PC-9 (cell line): ENCODE measurements at regions not wholly inside any gene's neighbourhood (a gene's known extent, or its start where the extent isn't known, plus 50 kb on each side); places are given as distances from the start of the nearest gene placed in this dataset.
A peak's percentile ranks its signal among the peaks of the same experiment; 100 is the strongest.

Source experiments
- BruUV-seq: library from RNA; stranded (reverse); fragments of 400-500 nt; replicated peaks from 2 replicates; lab custom pipeline; 2021; lab: Mats Ljungman, UMichigan
- CTCF ChIA-PET: fragments of 300-600 bp; sonication (Branson Sonifier 250); formaldehyde crosslinking; loops from one replicate; lab custom pipeline; 2022; ENCODE audit warnings: antibody characterized with exemption; lab: Charles Lee
- POLR2A ChIA-PET: fragments of 300-600 bp; sonication (Branson Sonifier 250); formaldehyde crosslinking; loops from one replicate; lab custom pipeline; 2022; ENCODE audit warnings: antibody characterized with exemption; ENCODE audit not compliant: unreplicated experiment; lab: Charles Lee
- DNase-seq, 2 experiments: peaks; one replicate each; pipeline versions ENCODE4 v3.0.0 to v3.0.0-alpha.2; 2015 to 2022; ENCODE audit warnings: mixed read lengths in 1 of 2
- H2AFZ ChIP-seq: fragments of 200-600 bp; sonication (generic); 2 replicates; pipeline ENCODE4 v1.8.1; 2017; ENCODE audit warnings: antibody characterized with exemption
- H3F3A ChIP-seq: fragments of 200-600 bp; sonication (generic); 2 replicates; pipeline ENCODE4 v1.8.1; 2017; ENCODE audit warnings: antibody characterized with exemption, mild to moderate bottlenecking, low read depth; ENCODE audit not compliant: insufficient read depth
- H3K27ac ChIP-seq: fragments of 200-600 bp; sonication (generic); 2 replicates; pipeline ENCODE4 v1.6.1; 2016; ENCODE audit warnings: mixed run types
- H3K27me3 ChIP-seq: fragments of 200-600 bp; sonication (generic); 2 replicates; pipeline ENCODE4 v1.6.1; 2016; ENCODE audit warnings: low read depth, mixed run types; ENCODE audit not compliant: insufficient read depth
- H3K36me3 ChIP-seq: fragments of 200-600 bp; sonication (generic); 2 replicates; pipeline ENCODE4 v1.6.1; 2016; ENCODE audit warnings: low read depth, mixed run types
- H3K4me1 ChIP-seq: fragments of 200-600 bp; sonication (generic); replicated peaks from 2 replicates; pipeline ENCODE4 v1.6.1; 2016; ENCODE audit warnings: mixed run types; ENCODE audit not compliant: insufficient read depth
- H3K4me2 ChIP-seq: fragments of 200-600 bp; sonication (generic); 2 replicates; pipeline ENCODE4 v1.6.1; 2017; ENCODE audit warnings: mixed run types
- H3K4me3 ChIP-seq: fragments of 200-600 bp; sonication (generic); 2 replicates; pipeline ENCODE4 v1.6.1; 2016; ENCODE audit warnings: mixed run types
- H3K79me2 ChIP-seq: fragments of 200-600 bp; sonication (generic); 2 replicates; pipeline ENCODE4 v1.6.1; 2017; ENCODE audit warnings: low read depth, mixed run types
- H3K9me2 ChIP-seq: fragments of 200-600 bp; sonication (generic); 2 replicates; pipeline ENCODE4 v1.8.1; 2017; ENCODE audit warnings: mild to moderate bottlenecking; ENCODE audit not compliant: insufficient read depth
- H3K9me3 ChIP-seq: fragments of 200-600 bp; sonication (generic); 2 replicates; pipeline ENCODE4 v1.8.1; 2016; ENCODE audit warnings: low read depth; ENCODE audit not compliant: insufficient read depth
- H4K20me1 ChIP-seq: fragments of 200-600 bp; sonication (generic); 2 replicates; pipeline ENCODE4 v1.8.1; 2017; ENCODE audit not compliant: insufficient read depth
- CTCF ChIP-seq: fragments of 200-600 bp; sonication (generic); conservative IDR thresholded peaks from 2 replicates; pipeline ENCODE4 v1.6.1; 2017; ENCODE audit warnings: mixed run types, antibody characterized with exemption, mild to moderate bottlenecking, moderate library complexity
- EZH2 ChIP-seq: fragments of 200-600 bp; sonication (generic); IDR thresholded peaks from 2 replicates; pipeline ENCODE4 v1.8.0; 2017; ENCODE audit warnings: antibody characterized with exemption, low read depth
- intact Hi-C: fragments of 100-400 bp; cut with micrococcal nuclease; formaldehyde crosslinking; loops from one replicate; pipeline ENCODE4 v1.10.0; 2022; ENCODE audit not compliant: unreplicated experiment

- Histone ChIP-seq H3K4me3 (no peak overlapping the region), H2AFZ (no peak overlapping the region), H3K27ac (no peak overlapping the region), H3K4me1 (peaks cover 17% of the 10 kb centered on the region), H3F3A (peaks cover 16% of the 10 kb centered on the region), H3K9me2 (no peaks in the 10 kb centered on the region), H3K4me2 (no peak overlapping the region), H3K9me3 (0 out of 2 replicates have a peak, but pooled peaks cover 7% of the 10 kb centered on the region), H3K79me2 (no peaks in the 10 kb centered on the region), H4K20me1 (no peaks in the 10 kb centered on the region), H3K27me3 (no peaks in the 10 kb centered on the region), H3K36me3 (no peaks in the 10 kb centered on the region)
- intact Hi-C loops = no loop called here
- BruUV-seq = no TSS peak
- no peak for TF ChIP-seq CTCF
- TF ChIP-seq EZH2 = no peak
- peak in 1 of 2 experiments; percentile 48 for DNase-seq
- ChIA-PET POLR2A (no interaction called here), CTCF (no interaction called here)
Measured at GRCh38 chr4:123821861-123822260, 425.3 kb downstream of the SPRY1 start.

GRCh38 chr4:123822353-123822752 lies 425.8 kb downstream of the SPRY1 start:
- no TSS peak for BruUV-seq
- Histone ChIP-seq H3K9me3 (0 out of 2 replicates have a peak, but pooled peaks cover 4% of the 10 kb centered on the region), H3K4me1 (peaks cover 17% of the 10 kb centered on the region), H2AFZ (no peak overlapping the region), H4K20me1 (no peaks in the 10 kb centered on the region), H3K9me2 (no peaks in the 10 kb centered on the region), H3K4me3 (no peak overlapping the region), H3F3A (peaks cover 16% of the 10 kb centered on the region), H3K27ac (no peak overlapping the region), H3K27me3 (no peaks in the 10 kb centered on the region), H3K4me2 (no peak overlapping the region), H3K36me3 (no peaks in the 10 kb centered on the region), H3K79me2 (no peaks in the 10 kb centered on the region)
- ChIA-PET CTCF (no interaction called here), POLR2A (no interaction called here)
- TF ChIP-seq EZH2 (no peak), CTCF (no peak)
- intact Hi-C loops = no loop called here
- no peak for DNase-seq

GRCh38 chr4:123823244-123823643 lies 426.6 kb downstream of the SPRY1 start:
- no TSS peak for BruUV-seq
- Histone ChIP-seq H3K27ac (no peak overlapping the region), H2AFZ (no peak overlapping the region)

More at GRCh38 chr4:123823244-123823643, 426.6 kb downstream of the SPRY1 start:
- H3K27me3 ChIP-seq = no peaks in the 10 kb centered on the region
- H3K4me1 ChIP-seq = peaks cover 17% of the 10 kb centered on the region
- POLR2A ChIA-PET = no interaction called here
- H3K9me2 ChIP-seq = no peaks in the 10 kb centered on the region
- H3K4me2 ChIP-seq = no peak overlapping the region
- H3K36me3 ChIP-seq = no peaks in the 10 kb centered on the region
- no peak for DNase-seq
- 0 out of 2 replicates have a peak, but pooled peaks cover 4% of the 10 kb centered on the region for H3K9me3 ChIP-seq
- no peaks in the 10 kb centered on the region for H4K20me1 ChIP-seq
- CTCF ChIA-PET = no interaction called here
- H3K79me2 ChIP-seq = no peaks in the 10 kb centered on the region
- peaks cover 16% of the 10 kb centered on the region for H3F3A ChIP-seq
- no peak overlapping the region for H3K4me3 ChIP-seq
- no peak for TF ChIP-seq CTCF
- no peak for TF ChIP-seq EZH2
- intact Hi-C loops = no loop called here
